Liver (tissue), 3 donors: ENCODE measurements at regions not wholly inside any gene's neighbourhood (a gene's known extent, or its start where the extent isn't known, plus 50 kb on each side); places are given as distances from the start of the nearest gene placed in this dataset.

Source experiments
- SP1 ChIP-seq: IDR thresholded peaks from 2 replicates; pipeline ENCODE4 v1.6.1; 2018; ENCODE audit warnings: antibody characterized with exemption, mild to moderate bottlenecking
- TF ChIP-seq, protein P1 (sequence below): IDR thresholded peaks from 2 replicates; pipeline ENCODE4 v1.6.1; 2016; ENCODE audit warnings: antibody characterized with exemption, mild to moderate bottlenecking
- TF ChIP-seq, protein P2 (sequence below): fragments of 150-350 bp; IDR thresholded peaks from 2 replicates; pipeline ENCODE4 v1.5.1; 2017; ENCODE audit warnings: improper control_type of control experiment, low read depth, low read length; ENCODE audit not compliant: missing input control
- donor health status: healthy.
- donor health status: healthy.

DNA sequence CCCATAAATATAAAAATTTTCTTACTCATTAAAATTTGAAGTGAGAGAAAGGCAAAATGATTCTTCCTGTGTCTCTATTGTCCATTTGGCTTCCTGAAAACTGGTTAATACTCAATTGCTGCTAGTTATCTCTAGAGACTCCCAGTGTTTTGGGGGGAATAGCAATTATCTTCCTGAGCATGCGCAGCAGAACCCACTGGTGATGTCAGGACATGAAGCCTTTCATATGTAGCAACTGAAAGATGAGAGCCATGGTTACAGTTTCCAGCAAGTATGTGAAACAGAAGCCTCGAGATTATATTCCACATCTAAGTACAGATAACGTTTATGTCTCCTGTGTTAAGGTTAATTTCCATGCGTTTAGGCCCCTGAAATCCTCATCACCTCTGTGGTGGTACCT lies 254.3 kb upstream of the FIGN start:
- no peak for TF ChIP-seq SP1
- TF ChIP-seq, protein P1, sequence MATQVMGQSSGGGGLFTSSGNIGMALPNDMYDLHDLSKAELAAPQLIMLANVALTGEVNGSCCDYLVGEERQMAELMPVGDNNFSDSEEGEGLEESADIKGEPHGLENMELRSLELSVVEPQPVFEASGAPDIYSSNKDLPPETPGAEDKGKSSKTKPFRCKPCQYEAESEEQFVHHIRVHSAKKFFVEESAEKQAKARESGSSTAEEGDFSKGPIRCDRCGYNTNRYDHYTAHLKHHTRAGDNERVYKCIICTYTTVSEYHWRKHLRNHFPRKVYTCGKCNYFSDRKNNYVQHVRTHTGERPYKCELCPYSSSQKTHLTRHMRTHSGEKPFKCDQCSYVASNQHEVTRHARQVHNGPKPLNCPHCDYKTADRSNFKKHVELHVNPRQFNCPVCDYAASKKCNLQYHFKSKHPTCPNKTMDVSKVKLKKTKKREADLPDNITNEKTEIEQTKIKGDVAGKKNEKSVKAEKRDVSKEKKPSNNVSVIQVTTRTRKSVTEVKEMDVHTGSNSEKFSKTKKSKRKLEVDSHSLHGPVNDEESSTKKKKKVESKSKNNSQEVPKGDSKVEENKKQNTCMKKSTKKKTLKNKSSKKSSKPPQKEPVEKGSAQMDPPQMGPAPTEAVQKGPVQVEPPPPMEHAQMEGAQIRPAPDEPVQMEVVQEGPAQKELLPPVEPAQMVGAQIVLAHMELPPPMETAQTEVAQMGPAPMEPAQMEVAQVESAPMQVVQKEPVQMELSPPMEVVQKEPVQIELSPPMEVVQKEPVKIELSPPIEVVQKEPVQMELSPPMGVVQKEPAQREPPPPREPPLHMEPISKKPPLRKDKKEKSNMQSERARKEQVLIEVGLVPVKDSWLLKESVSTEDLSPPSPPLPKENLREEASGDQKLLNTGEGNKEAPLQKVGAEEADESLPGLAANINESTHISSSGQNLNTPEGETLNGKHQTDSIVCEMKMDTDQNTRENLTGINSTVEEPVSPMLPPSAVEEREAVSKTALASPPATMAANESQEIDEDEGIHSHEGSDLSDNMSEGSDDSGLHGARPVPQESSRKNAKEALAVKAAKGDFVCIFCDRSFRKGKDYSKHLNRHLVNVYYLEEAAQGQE: no peak
- TF ChIP-seq, protein P2, sequence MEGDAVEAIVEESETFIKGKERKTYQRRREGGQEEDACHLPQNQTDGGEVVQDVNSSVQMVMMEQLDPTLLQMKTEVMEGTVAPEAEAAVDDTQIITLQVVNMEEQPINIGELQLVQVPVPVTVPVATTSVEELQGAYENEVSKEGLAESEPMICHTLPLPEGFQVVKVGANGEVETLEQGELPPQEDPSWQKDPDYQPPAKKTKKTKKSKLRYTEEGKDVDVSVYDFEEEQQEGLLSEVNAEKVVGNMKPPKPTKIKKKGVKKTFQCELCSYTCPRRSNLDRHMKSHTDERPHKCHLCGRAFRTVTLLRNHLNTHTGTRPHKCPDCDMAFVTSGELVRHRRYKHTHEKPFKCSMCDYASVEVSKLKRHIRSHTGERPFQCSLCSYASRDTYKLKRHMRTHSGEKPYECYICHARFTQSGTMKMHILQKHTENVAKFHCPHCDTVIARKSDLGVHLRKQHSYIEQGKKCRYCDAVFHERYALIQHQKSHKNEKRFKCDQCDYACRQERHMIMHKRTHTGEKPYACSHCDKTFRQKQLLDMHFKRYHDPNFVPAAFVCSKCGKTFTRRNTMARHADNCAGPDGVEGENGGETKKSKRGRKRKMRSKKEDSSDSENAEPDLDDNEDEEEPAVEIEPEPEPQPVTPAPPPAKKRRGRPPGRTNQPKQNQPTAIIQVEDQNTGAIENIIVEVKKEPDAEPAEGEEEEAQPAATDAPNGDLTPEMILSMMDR: no peak
